Tibial nerve (tissue), 4 donors: ENCODE measurements at regions not wholly inside any gene's neighbourhood (a gene's known extent, or its start where the extent isn't known, plus 50 kb on each side); places are given as distances from the start of the nearest gene placed in this dataset.
"Not testable (repeated sequence)": the region's sequence is repeated elsewhere in the genome, so short reads cannot be mapped to it uniquely, and the experiment has no call there.

ENCODE experiments used
- DNase-seq, 2 donors: peaks; one replicate each; pipeline ENCODE4 v3.0.0-alpha.2; 2019; ENCODE audit warnings: low spot score in 2 of 2
- H3K27ac ChIP-seq, 4 donors: fragments of 200-600 bp; sonication (generic) in 3 of 4; one replicate each; pipeline ENCODE4 v1.5.1; 2017 to 2019; ENCODE audit warnings: mild to moderate bottlenecking in 1 of 4
- H3K27me3 ChIP-seq, 2 donors: fragments of 200-600 bp; sonication (generic) in 1 of 2; one replicate each; pipeline versions ENCODE4 v1.5.1 to v1.6.0; 2017 to 2019
- H3K36me3 ChIP-seq, 3 donors: fragments of 200-600 bp; sonication (generic); one replicate each; pipeline ENCODE4 v1.5.1; 2018 to 2019
- H3K4me1 ChIP-seq, 4 donors: fragments of 200-600 bp; sonication (generic) in 3 of 4; one replicate each; pipeline ENCODE4 v1.5.1; 2017 to 2019
- H3K4me3 ChIP-seq, 4 donors: fragments of 200-600 bp; sonication (generic) in 3 of 4; one replicate each; pipeline ENCODE4 v1.5.1; 2017 to 2019; ENCODE audit warnings: mild to moderate bottlenecking in 1 of 4, moderate library complexity in 1 of 4
- H3K9me3 ChIP-seq, 4 donors: fragments of 200-600 bp; sonication (generic) in 3 of 4; one replicate each; pipeline ENCODE4 v1.5.1; 2017 to 2019
- EP300 ChIP-seq, 2 donors: sonication (generic); formaldehyde crosslinking; IDR thresholded peaks; one replicate each; pipeline ENCODE4 v1.6.1; 2017; ENCODE audit warnings: antibody characterized with exemption in 2 of 2, mild to moderate bottlenecking in 1 of 2
- POLR2A ChIP-seq, 2 donors: fragments of 450-650 bp; IDR thresholded peaks; one replicate each; pipeline ENCODE4 v1.6.1; 2017; ENCODE audit warnings: antibody characterized with exemption in 2 of 2, mild to moderate bottlenecking in 2 of 2, moderate library complexity in 2 of 2
- WGBS, 2 donors: methylation state at CpG; one replicate each; pipeline ENCODE4 v1.1.5; 2018; 5-methylcytosine and 5-hydroxymethylcytosine counted together
- TF ChIP-seq, protein P1 (sequence below), 5 experiments: fragments of 200-600 bp in 3 of 5; fragments of 450-650 bp in 2 of 5; sonication (generic) in 3 of 5; IDR thresholded peaks; one replicate each; pipeline ENCODE4 v1.5.1; 2016 to 2019; ENCODE audit warnings: antibody characterized with exemption in 5 of 5, mild to moderate bottlenecking in 3 of 5, moderate library complexity in 2 of 5

DNA sequence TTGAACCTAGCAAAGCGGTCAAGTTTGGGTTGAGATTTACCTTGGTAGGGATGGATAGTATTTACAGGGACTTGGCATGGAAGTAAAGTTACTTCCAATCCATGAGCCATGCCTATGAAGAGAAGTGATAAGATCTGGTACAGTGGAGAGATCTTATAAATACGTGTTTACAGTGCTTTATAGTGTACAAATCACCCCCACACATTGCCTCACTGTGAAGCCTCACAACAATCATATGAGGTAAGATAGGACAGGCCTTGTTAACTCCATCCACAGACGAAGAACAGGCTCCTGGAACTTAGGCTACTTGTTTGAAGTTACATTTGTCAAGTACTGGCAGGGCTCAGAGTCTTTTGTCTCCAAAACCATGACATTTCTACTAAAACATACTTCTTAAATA lies 159.8 kb downstream of the PLPPR4 start:
- TF ChIP-seq, protein P1, sequence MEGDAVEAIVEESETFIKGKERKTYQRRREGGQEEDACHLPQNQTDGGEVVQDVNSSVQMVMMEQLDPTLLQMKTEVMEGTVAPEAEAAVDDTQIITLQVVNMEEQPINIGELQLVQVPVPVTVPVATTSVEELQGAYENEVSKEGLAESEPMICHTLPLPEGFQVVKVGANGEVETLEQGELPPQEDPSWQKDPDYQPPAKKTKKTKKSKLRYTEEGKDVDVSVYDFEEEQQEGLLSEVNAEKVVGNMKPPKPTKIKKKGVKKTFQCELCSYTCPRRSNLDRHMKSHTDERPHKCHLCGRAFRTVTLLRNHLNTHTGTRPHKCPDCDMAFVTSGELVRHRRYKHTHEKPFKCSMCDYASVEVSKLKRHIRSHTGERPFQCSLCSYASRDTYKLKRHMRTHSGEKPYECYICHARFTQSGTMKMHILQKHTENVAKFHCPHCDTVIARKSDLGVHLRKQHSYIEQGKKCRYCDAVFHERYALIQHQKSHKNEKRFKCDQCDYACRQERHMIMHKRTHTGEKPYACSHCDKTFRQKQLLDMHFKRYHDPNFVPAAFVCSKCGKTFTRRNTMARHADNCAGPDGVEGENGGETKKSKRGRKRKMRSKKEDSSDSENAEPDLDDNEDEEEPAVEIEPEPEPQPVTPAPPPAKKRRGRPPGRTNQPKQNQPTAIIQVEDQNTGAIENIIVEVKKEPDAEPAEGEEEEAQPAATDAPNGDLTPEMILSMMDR (IDR thresholded peaks at IDR 0.05) = no peak
- TF ChIP-seq EP300 (IDR thresholded peaks at IDR 0.05) (no peak), POLR2A (IDR thresholded peaks at IDR 0.05) (no peak)
- Histone ChIP-seq H3K9me3 (peaks cover 0 to 8% (median 0%) of the 10 kb centered on the region in 4 donors), H3K27ac (no peak overlapping the region), H3K36me3 (no peaks in the 10 kb centered on the region), H3K27me3 (no peaks in the 10 kb centered on the region), H3K4me1 (no peaks in the 10 kb centered on the region), H3K4me3 (no peak overlapping the region)
- no peak for DNase-seq
- 86 to 90% methylated on average over 3 of the region's 3 CpGs for WGBS, 2 donors

DNA sequence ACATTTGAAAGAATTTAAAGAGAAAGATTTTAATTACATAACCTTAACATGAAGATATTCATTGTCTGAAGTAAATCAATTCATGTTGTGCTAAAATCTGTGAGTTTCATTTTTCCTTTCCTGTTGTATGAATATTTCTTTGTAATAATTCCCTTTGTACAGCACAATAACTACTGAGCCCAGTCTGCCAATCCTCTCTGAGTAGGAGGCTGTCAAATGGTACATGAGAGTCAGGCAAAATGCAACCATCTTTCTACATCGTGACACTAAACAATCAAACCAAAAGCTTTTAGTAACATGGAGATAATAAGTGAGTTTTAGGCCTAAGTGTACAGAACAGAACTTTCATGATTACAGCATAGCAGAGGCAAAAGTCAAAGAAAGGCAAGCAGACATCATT lies 165.5 kb downstream of the PLPPR4 start:
- Histone ChIP-seq H3K4me1 (no peaks in the 10 kb centered on the region), H3K9me3 (peaks cover 0 to 10% (median 0%) of the 10 kb centered on the region in 4 donors), H3K4me3 (no peak overlapping the region), H3K36me3 (no peaks in the 10 kb centered on the region), H3K27me3 (no peaks in the 10 kb centered on the region), H3K27ac (no peak overlapping the region)
- no peak for TF ChIP-seq EP300 (IDR thresholded peaks at IDR 0.05)
- 32 to 54% methylated on average over 1 of the region's 1 CpG for WGBS, 2 donors
- DNase-seq = no peak

DNA sequence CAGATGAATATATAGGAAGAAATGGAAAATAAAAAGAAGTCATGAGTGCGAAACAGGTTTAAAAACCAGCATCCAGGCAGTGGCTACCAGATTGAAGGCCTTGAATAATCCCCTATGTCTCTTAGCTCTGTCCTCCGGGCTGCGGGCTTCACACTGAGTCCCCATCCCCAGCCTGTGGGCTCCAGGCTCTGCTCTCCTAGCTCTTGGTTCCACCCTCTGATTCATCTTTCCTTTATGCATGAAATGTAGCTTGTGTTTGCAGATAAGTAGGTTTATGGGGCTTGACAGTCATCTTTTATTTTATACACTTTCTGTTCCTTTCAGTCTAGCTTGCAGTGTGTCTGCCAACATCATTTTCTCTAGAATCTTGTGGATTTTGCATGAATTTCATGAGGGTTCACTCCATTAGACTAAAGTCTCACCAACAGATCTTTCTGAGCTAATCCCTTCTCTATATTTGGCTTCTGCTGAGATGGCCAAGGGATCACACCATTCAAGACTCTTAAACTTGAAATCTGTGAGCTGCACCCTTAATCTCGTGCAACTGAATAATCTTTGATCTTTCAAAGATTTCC lies 174.5 kb downstream of the PLPPR4 start:
- DNase-seq = no peak
- H3K4me1 ChIP-seq = peaks cover 0 to 7% (median 0%) of the 10 kb centered on the region in 4 donors
- no peaks in the 10 kb centered on the region for H3K27me3 ChIP-seq
- H3K9me3 ChIP-seq = no peaks in the 10 kb centered on the region
- H3K36me3 ChIP-seq = no peaks in the 10 kb centered on the region
- no peak overlapping the region for H3K27ac ChIP-seq
- 85 to 91% methylated on average over 4 of the region's 4 CpGs for WGBS, 2 donors
- TF ChIP-seq, protein P1 (IDR thresholded peaks at IDR 0.05) = no peak
- TF ChIP-seq POLR2A (IDR thresholded peaks at IDR 0.05) (no peak), EP300 (IDR thresholded peaks at IDR 0.05) (no peak)
- H3K4me3 ChIP-seq = no peak overlapping the region

DNA sequence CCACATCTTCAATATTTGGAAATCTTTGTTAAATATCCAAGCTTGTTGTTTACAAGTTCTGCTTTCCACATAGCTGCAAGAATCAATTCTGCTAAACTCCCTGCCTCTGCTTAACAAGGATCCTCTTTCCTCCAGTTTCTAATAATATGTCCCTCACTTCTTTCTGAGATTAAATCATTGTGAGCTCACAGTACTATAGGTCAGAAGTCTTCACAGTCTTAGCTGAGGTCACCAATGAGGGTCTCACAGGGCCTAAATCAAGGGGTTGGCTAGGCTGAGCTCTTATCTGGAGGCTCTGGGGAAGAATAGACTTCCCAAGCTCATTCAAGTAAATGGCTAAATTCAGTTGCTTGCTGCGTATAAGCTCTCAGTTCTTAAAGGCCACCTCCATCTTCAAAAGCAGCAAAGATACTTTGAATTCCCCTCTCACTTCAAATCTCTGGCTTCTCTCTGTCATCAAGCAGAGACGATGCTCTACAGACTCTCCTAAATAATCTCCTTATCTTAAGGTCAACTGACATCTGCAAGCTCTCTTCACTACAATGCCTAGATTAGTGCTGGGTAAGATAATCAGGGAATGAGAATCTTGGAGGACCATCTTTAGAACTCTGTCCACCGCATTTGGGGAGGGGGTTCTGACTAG lies 175.3 kb downstream of the PLPPR4 start:
- Histone ChIP-seq H3K27me3 (no peaks in the 10 kb centered on the region), H3K9me3 (no peaks in the 10 kb centered on the region), H3K4me3 (no peak overlapping the region), H3K27ac (no peak overlapping the region), H3K36me3 (no peaks in the 10 kb centered on the region), H3K4me1 (peaks cover 0 to 7% (median 0%) of the 10 kb centered on the region in 4 donors)
- DNase-seq = no peak
- WGBS, 2 donors = 56 to 60% methylated on average over 3 of the region's 3 CpGs
- TF ChIP-seq EP300 (IDR thresholded peaks at IDR 0.05) (no peak), POLR2A (IDR thresholded peaks at IDR 0.05) (no peak)
- TF ChIP-seq, protein P1 (IDR thresholded peaks at IDR 0.05) = no peak

DNA sequence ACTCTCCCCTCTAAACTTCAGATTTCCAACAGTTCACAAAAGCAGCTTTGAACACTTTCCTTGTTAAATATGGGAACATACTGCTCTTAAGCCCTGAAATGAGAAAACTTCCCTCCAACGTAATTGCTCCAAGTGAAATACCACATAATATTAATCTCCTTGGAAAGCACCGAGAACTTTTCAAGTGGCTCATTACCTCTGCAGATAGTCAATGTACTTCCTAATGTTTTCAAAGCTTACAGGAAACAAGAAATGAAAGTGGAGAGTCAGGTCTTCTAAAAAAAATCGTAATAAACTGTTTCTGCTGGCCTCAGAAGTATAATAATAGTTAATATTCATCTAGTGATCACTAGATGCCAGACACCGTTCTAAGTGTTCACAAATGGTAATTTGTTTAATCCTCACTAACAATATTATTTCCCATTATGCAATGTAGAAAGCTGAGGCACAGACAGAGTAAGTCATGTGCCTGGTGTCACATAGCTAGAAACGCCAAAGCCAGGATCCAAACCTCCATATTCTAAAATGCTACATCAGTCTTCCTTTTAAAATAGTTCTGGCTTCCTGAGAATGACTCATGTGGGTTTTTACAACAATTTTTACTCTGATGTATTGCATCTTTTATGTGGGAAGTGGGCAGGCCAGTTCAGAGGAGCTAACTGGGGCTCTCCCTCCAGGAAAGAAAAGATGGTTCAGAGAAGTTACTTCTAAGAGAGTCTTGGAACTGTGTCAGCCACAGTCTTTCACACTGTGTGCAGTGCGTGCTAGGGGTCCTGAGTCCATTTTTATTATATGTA lies 177.2 kb downstream of the PLPPR4 start:
- Histone ChIP-seq H3K36me3 (no peaks in the 10 kb centered on the region), H3K4me3 (peak overlapping the region in 1 of 4 donors; percentile 1), H3K9me3 (no peaks in the 10 kb centered on the region), H3K27ac (peak overlapping the region in 2 of 4 donors; percentile 48 to 64), H3K27me3 (no peaks in the 10 kb centered on the region), H3K4me1 (peaks cover 0 to 7% (median 0%) of the 10 kb centered on the region in 4 donors)
- DNase-seq = no peak
- TF ChIP-seq, protein P1 (IDR thresholded peaks at IDR 0.05) = no peak
- TF ChIP-seq EP300 (IDR thresholded peaks at IDR 0.05) = no peak
- TF ChIP-seq POLR2A (IDR thresholded peaks at IDR 0.05) = no peak
- WGBS, 2 donors = 36 to 52% methylated on average over 6 of the region's 6 CpGs

DNA sequence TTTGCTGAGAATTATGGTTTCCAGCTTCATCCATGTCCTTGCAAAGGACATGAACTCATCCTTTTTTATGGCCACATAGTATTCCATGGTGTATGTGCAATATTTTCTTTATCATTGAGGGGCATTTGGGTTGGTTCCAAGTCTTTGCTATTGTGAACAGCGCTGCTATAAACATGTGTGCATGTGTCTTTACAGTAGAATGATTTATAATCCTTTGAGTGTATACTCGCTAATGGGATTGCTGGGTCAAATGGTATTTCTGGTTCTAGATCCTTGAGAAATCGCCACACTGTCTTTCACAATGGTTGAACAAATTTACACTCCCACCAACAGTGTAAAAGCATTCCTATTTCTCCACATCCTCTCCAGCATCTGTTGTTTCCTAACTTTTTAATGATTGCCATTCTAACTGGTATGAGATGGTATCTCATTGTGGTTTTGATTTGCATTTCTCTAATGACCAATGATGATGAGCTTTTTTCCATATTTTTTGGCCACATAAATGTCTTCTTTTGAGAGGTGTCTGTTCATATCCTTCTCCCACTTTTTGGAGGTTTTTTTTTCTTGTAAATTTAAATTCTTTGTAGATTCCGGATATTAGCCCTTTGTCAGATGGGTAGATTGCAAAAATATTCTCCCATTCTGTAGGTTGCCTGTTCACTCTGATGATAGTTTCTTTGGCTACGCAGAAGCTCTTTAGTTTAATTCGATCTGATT lies 180.1 kb downstream of the PLPPR4 start:
- not testable (repeated sequence) for DNase-seq, H3K4me3 ChIP-seq, H3K4me1 ChIP-seq, H3K9me3 ChIP-seq, H3K36me3 ChIP-seq, H3K27me3 ChIP-seq, H3K27ac ChIP-seq
- 90 to 93% methylated on average over 6 of the region's 6 CpGs for WGBS, 2 donors
